HG03095 (cell line): ENCODE measurements at regions not wholly inside any gene's neighbourhood (a gene's known extent, or its start where the extent isn't known, plus 50 kb on each side); places are given as distances from the start of the nearest gene placed in this dataset.
"Not testable (repeated sequence)": the region's sequence is repeated elsewhere in the genome, so short reads cannot be mapped to it uniquely, and the experiment has no call there.

Experiments
- ATAC-seq: cut with Tn5 transposase; IDR thresholded peaks from one replicate; pipeline ENCODE4 v1.9.1; 2021; ENCODE audit warnings: moderate library complexity; ENCODE audit not compliant: unreplicated experiment

- no peak for ATAC-seq
Measured at GRCh38 chr13:33410619-33411018, 125.1 kb upstream of the STARD13 start.

DNA sequence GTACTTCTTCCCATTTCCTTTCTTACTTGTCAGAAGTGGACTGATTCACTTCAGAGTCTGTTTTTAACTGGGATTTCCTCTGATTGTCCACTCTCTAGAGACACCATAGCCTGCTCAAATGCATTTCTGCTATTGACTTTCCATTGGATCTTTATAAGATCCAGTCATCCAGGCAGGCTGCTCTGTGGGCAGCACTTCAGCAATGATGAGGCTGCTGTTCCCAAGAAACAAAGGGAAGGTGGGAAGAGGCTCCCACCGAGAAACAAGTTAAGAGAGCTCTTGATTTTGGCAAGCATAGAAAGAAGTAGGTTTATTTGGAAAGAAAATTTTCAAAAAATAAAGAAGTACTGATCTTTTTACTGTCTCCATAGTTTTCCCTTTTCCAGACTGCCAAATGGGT lies 125.8 kb upstream of the STARD13 start:
- ATAC-seq = no peak

DNA sequence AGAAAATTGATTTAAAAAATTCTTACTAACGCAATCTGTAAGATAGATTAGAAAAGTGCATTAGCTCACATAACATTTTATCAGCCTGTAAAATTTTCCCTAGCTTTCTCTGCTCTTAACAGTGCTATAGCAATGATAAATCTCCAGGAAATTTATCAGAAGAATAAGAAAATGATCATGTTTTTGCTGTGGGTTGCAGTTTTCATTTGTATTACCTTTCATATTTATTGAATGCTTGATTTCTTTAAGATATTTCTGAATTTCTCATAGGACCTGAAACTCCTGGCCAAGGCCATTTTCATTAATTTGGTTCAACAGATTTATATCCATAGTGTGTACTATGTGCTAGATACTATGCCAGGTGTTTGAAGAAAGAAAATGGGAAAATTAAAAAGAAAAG lies 130.3 kb upstream of the STARD13 start:
- ATAC-seq = no peak

- ATAC-seq = not testable (repeated sequence)
Measured at GRCh38 chr13:33418224-33418953, 132.8 kb upstream of the STARD13 start.

DNA sequence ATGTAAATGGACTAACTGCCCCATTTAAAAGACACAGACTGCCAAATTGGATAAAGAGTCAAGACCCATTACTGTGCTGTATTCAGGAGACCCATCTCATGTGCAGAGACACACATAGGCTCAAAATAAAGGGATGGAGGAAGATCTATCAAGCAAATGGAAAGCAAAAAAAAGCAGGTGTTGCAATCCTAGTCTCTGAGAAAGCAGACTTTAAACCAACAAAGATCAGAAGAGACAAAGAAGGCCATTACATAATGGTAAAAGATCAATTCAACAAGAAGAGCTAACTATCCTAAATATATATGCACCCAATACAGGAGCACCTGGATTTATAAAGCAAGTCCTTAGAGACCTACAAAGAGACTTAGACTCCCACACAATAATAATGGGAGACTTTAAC lies 134.6 kb upstream of the STARD13 start:
- ATAC-seq = not testable (repeated sequence)

- ATAC-seq = no peak
Measured at GRCh38 chr13:33426131-33426530, 140.6 kb upstream of the STARD13 start.

GRCh38 chr13:33433316-33433715 lies 147.8 kb upstream of the STARD13 start:
- no peak for ATAC-seq

DNA sequence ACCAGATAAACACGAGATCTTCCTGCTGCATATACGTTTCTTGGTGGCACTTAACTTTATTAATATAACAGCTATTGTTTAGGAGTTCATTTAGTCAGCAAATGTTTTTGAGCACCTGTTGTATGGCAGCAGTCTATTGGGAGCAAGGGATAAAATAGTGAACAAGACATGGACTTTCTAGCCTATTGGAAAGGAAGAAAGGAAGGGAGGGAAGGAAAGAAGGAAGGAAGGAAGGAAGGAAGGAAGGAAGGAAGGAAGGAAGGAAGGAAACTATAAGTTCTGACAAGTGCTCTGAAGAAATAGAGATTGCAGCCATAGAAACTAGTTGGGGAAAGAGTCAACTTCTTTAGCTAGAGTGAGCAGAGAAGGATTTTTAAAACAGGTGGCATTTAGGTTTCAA lies 149.1 kb upstream of the STARD13 start:
- ATAC-seq = no peak

GRCh38 chr13:33435207-33435606 lies 149.7 kb upstream of the STARD13 start:
- no peak for ATAC-seq

DNA sequence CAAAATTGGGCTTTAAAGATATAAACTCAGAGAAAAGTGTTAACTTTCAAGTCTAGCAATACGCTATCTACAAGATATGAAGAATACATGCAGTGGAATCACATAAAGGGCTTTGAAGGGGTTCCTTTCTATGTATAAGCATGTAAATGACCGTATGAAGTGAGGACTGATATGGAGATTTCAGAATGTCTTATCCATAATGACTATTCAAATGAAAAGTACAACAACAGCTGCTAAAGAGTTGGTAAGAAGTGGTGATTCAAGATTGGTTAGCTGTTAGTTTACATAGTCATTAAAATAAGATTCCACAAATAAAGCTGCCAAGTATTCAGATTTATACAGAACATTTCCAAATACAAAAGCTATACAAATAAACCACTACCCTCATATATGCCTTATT lies 153.4 kb upstream of the STARD13 start:
- no peak for ATAC-seq

- no peak for ATAC-seq
Measured at GRCh38 chr13:33441015-33441414, 155.5 kb upstream of the STARD13 start.

DNA sequence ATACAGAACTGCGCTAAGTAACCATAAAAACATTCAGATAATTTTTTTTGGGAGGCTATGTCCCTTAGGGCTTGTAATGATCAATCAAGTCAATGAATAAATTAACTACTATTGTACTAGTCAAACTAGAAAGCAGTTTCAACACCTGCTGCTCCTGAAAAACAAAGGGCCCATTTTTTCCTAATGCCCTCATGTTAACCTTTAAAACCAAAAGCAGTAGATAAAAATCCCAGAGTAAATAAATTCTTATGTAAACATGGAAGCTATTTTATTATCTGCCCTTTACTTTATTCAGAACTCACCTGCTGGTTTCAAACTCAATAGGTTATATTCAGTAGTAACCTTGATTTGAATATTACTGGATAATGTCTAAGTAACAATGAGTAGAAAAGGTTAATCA lies 159.5 kb upstream of the STARD13 start:
- ATAC-seq = no peak

GRCh38 chr13:33445476-33445875 lies 159.9 kb upstream of the STARD13 start:
- no peak for ATAC-seq

DNA sequence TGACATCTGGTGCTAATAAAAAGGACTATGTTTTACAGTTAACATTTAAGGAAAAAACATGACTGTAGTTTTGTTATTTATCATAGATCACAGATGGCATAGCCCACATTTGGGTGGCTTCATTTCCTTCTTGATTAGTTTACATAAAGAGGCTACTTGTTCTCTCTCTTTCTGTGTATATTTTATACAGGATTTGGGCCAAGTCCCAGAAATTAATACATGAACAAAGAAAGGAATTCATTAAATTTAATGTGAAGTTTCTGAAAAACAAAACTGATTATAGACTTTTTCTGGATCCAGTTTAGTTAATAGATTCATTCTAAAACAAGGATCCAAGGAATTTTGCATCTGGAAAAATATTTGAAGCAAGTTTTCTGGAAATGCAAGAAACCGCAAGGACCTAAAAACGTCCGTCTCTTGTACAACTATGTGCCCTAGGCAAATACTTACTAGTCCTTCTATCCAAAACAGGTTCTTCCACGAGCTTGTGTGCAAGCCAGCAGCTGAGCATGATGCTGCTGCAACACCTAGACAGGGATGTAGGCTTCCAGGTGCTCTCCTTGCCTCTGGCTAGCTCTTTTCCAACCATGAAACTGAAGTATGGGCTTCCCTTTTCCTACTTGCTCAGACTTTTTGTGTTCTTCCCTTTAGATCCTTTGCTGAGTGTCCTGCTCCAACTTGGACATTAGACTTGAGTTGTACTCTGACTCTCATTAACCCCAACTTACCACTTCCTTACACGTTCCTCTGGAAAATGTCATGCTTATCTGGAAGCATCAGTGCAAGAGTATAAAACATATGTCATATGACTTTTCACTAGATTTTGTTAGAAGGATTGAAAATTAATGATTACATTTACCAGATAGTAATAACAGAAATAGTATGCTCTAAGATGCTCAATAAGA lies 161.5 kb upstream of the STARD13 start:
- ATAC-seq = no peak

- ATAC-seq = no peak
Measured at GRCh38 chr13:33448889-33449288, 163.3 kb upstream of the STARD13 start.

GRCh38 chr13:33450956-33451709 lies 165.6 kb upstream of the STARD13 start:
- ATAC-seq = no peak

DNA sequence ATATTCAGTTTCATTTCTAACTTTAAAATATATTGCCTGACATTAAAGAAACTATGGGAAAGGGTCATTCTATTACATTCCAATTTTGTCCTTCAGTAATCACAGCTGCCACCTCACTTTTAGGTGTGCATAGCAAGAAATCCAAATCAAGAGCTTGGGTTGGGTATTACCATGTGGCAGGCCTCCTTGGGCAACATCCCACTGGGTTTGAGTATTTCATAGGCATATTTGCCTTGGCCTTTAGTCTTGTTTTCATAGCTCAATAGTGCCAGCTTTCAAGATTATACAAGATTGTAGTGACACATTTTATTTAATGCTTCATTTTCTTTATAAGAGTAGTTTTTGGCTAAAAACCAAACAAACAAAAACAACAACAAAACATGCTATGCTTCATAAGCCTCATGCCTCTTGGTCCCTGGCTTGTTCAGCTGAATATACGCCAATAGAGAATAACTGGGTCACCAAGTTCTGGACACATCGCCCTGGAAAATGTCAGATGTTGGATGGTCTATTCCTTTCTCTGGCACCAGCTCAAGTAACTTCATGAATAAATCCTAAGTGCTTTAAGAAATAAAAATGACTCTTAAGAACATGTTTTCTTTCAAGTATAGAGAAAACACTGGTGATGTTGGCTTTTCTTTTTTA lies 167.4 kb upstream of the STARD13 start:
- no peak for ATAC-seq

DNA sequence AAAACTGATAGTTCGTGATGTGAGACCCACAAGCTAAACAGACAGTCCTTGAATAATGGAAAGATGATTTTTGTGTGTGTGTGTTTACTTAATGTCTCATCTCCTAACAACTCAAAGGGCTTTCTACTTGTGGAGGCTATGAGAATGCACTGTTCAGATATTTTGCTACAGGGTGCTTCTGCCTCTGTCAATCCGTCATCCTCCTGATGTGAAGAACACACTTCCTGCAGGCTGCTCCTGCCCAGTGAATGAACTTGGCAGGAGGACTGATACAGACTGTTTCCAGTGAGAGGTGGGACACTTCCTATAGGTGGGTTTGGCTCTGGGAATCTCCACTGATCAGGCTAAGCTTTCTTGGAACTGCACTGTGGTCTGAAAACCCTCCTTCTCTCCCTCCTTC lies 168.4 kb upstream of the STARD13 start:
- ATAC-seq = no peak

GRCh38 chr13:33454844-33455705 lies 169.5 kb upstream of the STARD13 start:
- no peak for ATAC-seq

- ATAC-seq = no peak
Measured at GRCh38 chr13:33459702-33460101, 174.1 kb upstream of the STARD13 start.
